ENCODE measurements at regions not wholly inside any gene's neighbourhood (a gene's known extent, or its start where the extent isn't known, plus 50 kb on each side); places are given as distances from the start of the nearest gene placed in this dataset.
"Not testable (repeated sequence)": the region's sequence is repeated elsewhere in the genome, so short reads cannot be mapped to it uniquely, and the experiment has no call there.

- POLR2A ChIA-PET, CTCF ChIA-PET: not testable (repeated sequence)
Measured at GRCh38 chr11:89585471-89585870, 94.3 kb upstream of the NOX4 start.

DNA sequence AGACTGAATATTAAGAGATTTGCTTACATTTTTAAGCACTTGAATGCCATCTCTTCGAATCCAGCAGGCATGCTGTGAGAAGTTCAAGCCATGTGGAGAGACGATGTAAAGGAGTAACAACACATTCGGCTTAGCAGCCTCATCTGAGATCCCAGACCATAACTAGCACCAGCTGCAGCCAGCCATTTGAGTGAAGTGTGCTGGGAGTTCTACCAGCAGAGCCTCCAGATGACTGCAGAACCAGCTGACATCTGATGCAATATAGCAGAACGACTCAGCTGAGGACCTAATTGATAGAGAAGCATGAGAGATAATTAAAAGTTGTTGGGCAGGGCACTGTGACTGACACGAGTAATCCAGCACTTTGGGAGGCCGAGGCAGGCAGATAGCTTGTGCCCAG, 98.2 kb upstream of the NOX4 start:
- ATAC-seq; H3K9me3 Mint-ChIP-seq (ENCODE audit: low read depth); H3K4me1 Mint-ChIP-seq; intact Hi-C loops (cut with DNase I, micrococcal nuclease); H3K27ac Mint-ChIP-seq; H3K4me3 Mint-ChIP-seq; H3K36me3 Mint-ChIP-seq (ENCODE audit: low read depth); H3K27me3 Mint-ChIP-seq; DNase-seq; CTCF ChIA-PET; POLR2A ChIA-PET: not testable (repeated sequence)

More at GRCh38 chr11:89585471-89585870, 94.3 kb upstream of the NOX4 start:
- intact Hi-C loops (cut with DNase I, micrococcal nuclease); H3K9me3 Mint-ChIP-seq (ENCODE audit: low read depth); H3K4me1 Mint-ChIP-seq; H3K27me3 Mint-ChIP-seq; H3K36me3 Mint-ChIP-seq (ENCODE audit: low read depth); H3K4me3 Mint-ChIP-seq; H3K27ac Mint-ChIP-seq; DNase-seq; ATAC-seq: not testable (repeated sequence)

DNA sequence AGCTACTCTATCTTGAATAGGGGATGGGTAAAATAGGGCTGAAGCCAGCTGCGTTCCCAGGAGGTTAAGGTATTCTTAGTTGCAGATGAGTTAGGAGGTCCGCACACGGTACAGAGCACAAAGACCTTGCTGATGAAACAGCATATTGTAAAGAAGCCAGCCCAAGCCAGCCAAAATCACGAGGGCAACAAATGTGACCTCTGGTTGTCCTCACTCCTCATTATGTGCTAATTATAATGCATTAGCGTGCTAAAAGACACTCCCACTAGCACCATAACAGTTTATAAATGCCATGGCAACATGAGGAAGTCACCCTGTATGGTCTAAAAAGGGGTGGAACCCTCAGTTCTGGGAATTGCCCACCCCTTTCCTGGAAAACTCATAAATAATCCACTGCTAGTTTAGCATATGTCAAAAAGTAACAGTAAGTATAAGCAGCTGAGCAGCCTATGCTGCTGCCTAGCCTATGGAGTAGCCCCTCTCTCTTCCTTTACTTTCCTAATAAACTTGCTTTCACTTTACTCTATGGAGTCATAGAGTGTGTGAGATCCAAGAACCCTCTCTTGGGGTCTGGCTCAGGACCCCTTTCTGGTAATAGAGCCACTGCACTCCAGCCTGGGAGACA, 98.9 kb upstream of the NOX4 start:
- H3K9me3 Mint-ChIP-seq (ENCODE audit: low read depth); intact Hi-C loops (cut with DNase I, micrococcal nuclease); H3K4me1 Mint-ChIP-seq; H3K4me3 Mint-ChIP-seq; ATAC-seq; H3K27ac Mint-ChIP-seq; POLR2A ChIA-PET; H3K36me3 Mint-ChIP-seq (ENCODE audit: low read depth); CTCF ChIA-PET; H3K27me3 Mint-ChIP-seq; DNase-seq: not testable (repeated sequence)

- H3K27ac Mint-ChIP-seq; CTCF ChIA-PET; H3K4me3 Mint-ChIP-seq; DNase-seq; H3K9me3 Mint-ChIP-seq (ENCODE audit: low read depth); POLR2A ChIA-PET; H3K36me3 Mint-ChIP-seq (ENCODE audit: low read depth); ATAC-seq; intact Hi-C loops (cut with DNase I, micrococcal nuclease); H3K4me1 Mint-ChIP-seq; H3K27me3 Mint-ChIP-seq: not testable (repeated sequence)
Measured at GRCh38 chr11:89601263-89601662, 108.8 kb upstream of the TRIM77 start.

DNA sequence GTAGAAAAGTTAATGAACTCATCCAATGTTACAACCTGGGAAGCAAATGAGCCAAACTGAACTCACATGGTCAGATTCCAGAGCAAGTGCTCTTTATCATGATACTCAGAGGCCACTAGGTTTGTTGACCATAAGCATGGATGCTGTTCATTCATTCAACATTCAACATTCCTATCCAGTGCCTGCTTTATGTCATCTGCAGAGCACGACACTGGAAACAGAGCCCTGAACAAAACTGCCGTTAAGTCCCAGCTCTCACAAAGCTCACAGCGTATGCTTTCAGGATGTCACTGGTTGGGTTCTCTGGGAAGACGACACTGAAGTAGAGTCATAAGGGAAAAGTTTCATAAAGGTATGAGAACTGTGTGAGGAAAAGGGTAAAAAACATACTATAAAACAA, 105.8 kb upstream of the TRIM77 start:
- CTCF ChIA-PET, result no interaction called here
- no peaks in the 10 kb centered on the region for H3K36me3 Mint-ChIP-seq (ENCODE audit: low read depth)
- no peaks in the 10 kb centered on the region for H3K4me1 Mint-ChIP-seq
- DNase-seq (no peak), ATAC-seq (no peak)
- H3K27me3 Mint-ChIP-seq, result no peaks in the 10 kb centered on the region
- H3K4me3 Mint-ChIP-seq, result no peak overlapping the region
- POLR2A ChIA-PET, result no interaction called here
- no peak overlapping the region for H3K27ac Mint-ChIP-seq
- intact Hi-C loops (cut with DNase I, micrococcal nuclease), result no loop called here
- peaks cover 2% of the 10 kb centered on the region for H3K9me3 Mint-ChIP-seq (ENCODE audit: low read depth)

DNA sequence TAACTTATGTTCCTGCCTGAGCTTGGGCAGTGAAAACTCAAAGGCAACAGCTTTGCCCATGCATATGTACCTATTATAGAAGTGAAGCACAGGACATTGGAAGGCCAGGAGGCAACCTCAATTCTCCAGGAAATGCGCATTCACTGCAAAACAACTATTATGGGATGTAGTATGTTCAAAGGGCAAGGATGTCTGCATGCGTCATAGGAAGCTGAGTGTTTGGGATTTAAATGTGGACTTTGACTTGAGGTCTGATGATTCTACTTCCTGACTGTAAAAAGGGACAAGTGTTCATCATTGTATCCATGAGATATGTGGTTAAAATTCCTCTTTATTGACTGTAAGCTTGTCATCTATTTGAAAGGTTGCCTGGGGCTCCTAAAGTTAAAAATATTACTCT, 103.3 kb upstream of the TRIM77 start:
- H3K36me3 Mint-ChIP-seq (ENCODE audit: low read depth); ATAC-seq; CTCF ChIA-PET; intact Hi-C loops (cut with DNase I, micrococcal nuclease); H3K27ac Mint-ChIP-seq; H3K4me1 Mint-ChIP-seq; DNase-seq; H3K27me3 Mint-ChIP-seq; POLR2A ChIA-PET; H3K9me3 Mint-ChIP-seq (ENCODE audit: low read depth); H3K4me3 Mint-ChIP-seq: not testable (repeated sequence)

- H3K27ac Mint-ChIP-seq; H3K9me3 Mint-ChIP-seq (ENCODE audit: low read depth); H3K4me1 Mint-ChIP-seq; H3K27me3 Mint-ChIP-seq; intact Hi-C loops (cut with DNase I, micrococcal nuclease); H3K4me3 Mint-ChIP-seq; H3K36me3 Mint-ChIP-seq (ENCODE audit: low read depth); ATAC-seq; DNase-seq; CTCF ChIA-PET; POLR2A ChIA-PET: not testable (repeated sequence)
Measured at GRCh38 chr11:89607497-89607896, 102.6 kb upstream of the TRIM77 start.

GRCh38 chr11:89608234-89608966, 101.7 kb upstream of the TRIM77 start:
- Mint-ChIP-seq H3K9me3 (ENCODE audit: low read depth) (no peaks in the 10 kb centered on the region), H3K4me3 (no peak overlapping the region), H3K27ac (no peak overlapping the region), H3K36me3 (ENCODE audit: low read depth) (no peaks in the 10 kb centered on the region), H3K27me3 (no peaks in the 10 kb centered on the region), H3K4me1 (no peaks in the 10 kb centered on the region)
- POLR2A ChIA-PET, result no interaction called here
- intact Hi-C loops (cut with DNase I, micrococcal nuclease), result no loop called here
- CTCF ChIA-PET, result no interaction called here
- no peak for ATAC-seq
- no peak for DNase-seq

DNA sequence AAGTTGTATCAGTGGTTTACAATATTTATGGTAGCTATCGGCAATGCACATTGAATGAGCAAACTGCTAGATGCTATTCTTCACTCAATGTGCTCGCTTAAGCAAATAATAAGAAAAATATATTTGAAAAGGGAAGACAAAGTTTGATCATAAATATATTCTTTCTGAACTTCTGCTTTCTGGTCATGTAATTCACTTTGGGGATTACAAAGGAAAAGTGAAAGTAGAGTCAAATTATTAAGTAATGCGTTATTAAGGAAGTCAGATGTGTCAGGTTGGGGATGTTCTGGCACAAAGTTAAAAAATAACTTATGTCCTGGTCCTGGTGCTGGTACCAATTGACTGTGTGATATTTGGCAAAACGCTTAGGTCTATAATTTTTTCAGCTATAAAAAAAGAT, 98.0 kb upstream of the TRIM77 start:
- POLR2A ChIA-PET, result no interaction called here
- intact Hi-C loops (cut with DNase I, micrococcal nuclease), result loop anchor here in 1 of 2 experiments (10.0 kb wide), 1 partner anchor 517 kb away; no protein-coding TSS in a partner anchor
- no peaks in the 10 kb centered on the region for H3K27me3 Mint-ChIP-seq

GRCh38 chr11:89613911-89614310, 96.2 kb upstream of the TRIM77 start:
- CTCF ChIA-PET, result no interaction called here
- no peak overlapping the region for H3K4me3 Mint-ChIP-seq
- no peaks in the 10 kb centered on the region for H3K9me3 Mint-ChIP-seq (ENCODE audit: low read depth)
- ATAC-seq (no peak), DNase-seq (no peak)
- H3K27ac Mint-ChIP-seq, result no peak overlapping the region
- intact Hi-C loops (cut with DNase I, micrococcal nuclease), result loop anchor here in 1 of 2 experiments (10.0 kb wide), 1 partner anchor 519 kb away; no protein-coding TSS in a partner anchor
- no peaks in the 10 kb centered on the region for H3K4me1 Mint-ChIP-seq
- no peaks in the 10 kb centered on the region for H3K36me3 Mint-ChIP-seq (ENCODE audit: low read depth)
- POLR2A ChIA-PET, result no interaction called here
- H3K27me3 Mint-ChIP-seq, result no peaks in the 10 kb centered on the region

More for the DNA sequence above, 98.0 kb upstream of the TRIM77 start:
- CTCF ChIA-PET, result no interaction called here
- ATAC-seq (no peak), DNase-seq (no peak)
- H3K9me3 Mint-ChIP-seq (ENCODE audit: low read depth), result no peaks in the 10 kb centered on the region
- H3K36me3 Mint-ChIP-seq (ENCODE audit: low read depth), result no peaks in the 10 kb centered on the region
- no peak overlapping the region for H3K4me3 Mint-ChIP-seq
- no peak overlapping the region for H3K27ac Mint-ChIP-seq
- no peaks in the 10 kb centered on the region for H3K4me1 Mint-ChIP-seq

- H3K4me1 Mint-ChIP-seq; H3K36me3 Mint-ChIP-seq (ENCODE audit: low read depth); ATAC-seq; H3K27ac Mint-ChIP-seq; CTCF ChIA-PET; POLR2A ChIA-PET; H3K27me3 Mint-ChIP-seq; DNase-seq; H3K4me3 Mint-ChIP-seq; H3K9me3 Mint-ChIP-seq (ENCODE audit: low read depth): not testable (repeated sequence)
- intact Hi-C loops (cut with DNase I, micrococcal nuclease), result loop anchor here in 1 of 2 experiments (10.0 kb wide), 1 partner anchor 520 kb away; no protein-coding TSS in a partner anchor
Measured at GRCh38 chr11:89614428-89614827, 95.7 kb upstream of the TRIM77 start.

- H3K9me3 Mint-ChIP-seq (ENCODE audit: low read depth); POLR2A ChIA-PET; H3K27me3 Mint-ChIP-seq; H3K4me3 Mint-ChIP-seq; H3K36me3 Mint-ChIP-seq (ENCODE audit: low read depth); H3K27ac Mint-ChIP-seq; DNase-seq; ATAC-seq; H3K4me1 Mint-ChIP-seq: not testable (repeated sequence)
- CTCF ChIA-PET, result interaction anchor here (0.5 kb wide), 1 partner anchor 1299 kb away, joined by 5 read pairs; no protein-coding TSS in a partner anchor
- intact Hi-C loops (cut with DNase I, micrococcal nuclease), result loop anchor here in 1 of 2 experiments (10.0 kb wide), 1 partner anchor 521 kb away; no protein-coding TSS in a partner anchor
Measured at GRCh38 chr11:89615642-89616041, 94.5 kb upstream of the TRIM77 start.

Measured in activated CD4-positive, alpha-beta T cell treated with anti-CD3 and anti-CD28 coated beads for 36 hours (primary cell).